HG03159 (cell line): ENCODE measurements at regions not wholly inside any gene's neighbourhood (a gene's known extent, or its start where the extent isn't known, plus 50 kb on each side); places are given as distances from the start of the nearest gene placed in this dataset.
"Not testable (repeated sequence)": the region's sequence is repeated elsewhere in the genome, so short reads cannot be mapped to it uniquely, and the experiment has no call there.

Source experiments
- ATAC-seq: cut with Tn5 transposase; IDR thresholded peaks from one replicate; pipeline ENCODE4 v1.9.1; 2021; ENCODE audit warnings: mild to moderate bottlenecking, moderate library complexity; ENCODE audit not compliant: unreplicated experiment

- no peak for ATAC-seq
These were observed 167.4 kb downstream of the C1D start for GRCh38 chr2:67895227-67895941.

- no peak for ATAC-seq
These were observed 166.7 kb downstream of the C1D start for GRCh38 chr2:67896076-67896475.

GRCh38 chr2:67896476-67896875, 166.3 kb downstream of the C1D start:
- ATAC-seq, result no peak

- no peak for ATAC-seq
These were observed 164.2 kb downstream of the C1D start for GRCh38 chr2:67898595-67898994.

GRCh38 chr2:67899187-67899586, 163.6 kb downstream of the C1D start:
- no peak for ATAC-seq

GRCh38 chr2:67900826-67901225, 162.0 kb downstream of the C1D start:
- no peak for ATAC-seq

GRCh38 chr2:67904566-67904965, 158.2 kb downstream of the C1D start:
- ATAC-seq, result no peak

- ATAC-seq, result no peak
These were observed 157.8 kb downstream of the C1D start for GRCh38 chr2:67904966-67905365.

GRCh38 chr2:67906547-67906946, 156.3 kb downstream of the C1D start:
- not testable (repeated sequence) for ATAC-seq

- ATAC-seq, result no peak
These were observed 145.3 kb downstream of the C1D start for GRCh38 chr2:67917332-67918054.

- no peak for ATAC-seq
These were observed 144.3 kb downstream of the C1D start for GRCh38 chr2:67918471-67918870.

GRCh38 chr2:67919490-67919889, 143.3 kb downstream of the C1D start:
- no peak for ATAC-seq

- ATAC-seq, result no peak
These were observed 140.6 kb downstream of the C1D start for GRCh38 chr2:67922080-67922785.

GRCh38 chr2:67923696-67924095, 139.1 kb downstream of the C1D start:
- no peak for ATAC-seq

- no peak for ATAC-seq
These were observed 135.3 kb downstream of the C1D start for GRCh38 chr2:67927501-67927900.

GRCh38 chr2:67930156-67930555, 132.6 kb downstream of the C1D start:
- ATAC-seq, result no peak

GRCh38 chr2:67936969-67937368, 125.8 kb downstream of the C1D start:
- ATAC-seq, result no peak

- ATAC-seq, result no peak
These were observed 124.8 kb downstream of the C1D start for GRCh38 chr2:67938053-67938452.

GRCh38 chr2:67945056-67945455, 117.7 kb downstream of the C1D start:
- ATAC-seq, result no peak

GRCh38 chr2:67945940-67946339, 116.9 kb downstream of the C1D start:
- ATAC-seq, result no peak

- ATAC-seq, result no peak
These were observed 114.7 kb downstream of the C1D start for GRCh38 chr2:67948057-67948456.

GRCh38 chr2:67948506-67948905, 114.3 kb downstream of the C1D start:
- ATAC-seq, result no peak
